Trophoblast cell (in vitro differentiated cells and primary cell): ENCODE measurements at regions not wholly inside any gene's neighbourhood (a gene's known extent, or its start where the extent isn't known, plus 50 kb on each side); places are given as distances from the start of the nearest gene placed in this dataset.

ENCODE experiments used
- DNase-seq, 2 donors: peaks; one replicate each; pipeline ENCODE4 v3.0.0-alpha.2; 2016
- H2AFZ ChIP-seq: 2 replicates; pipeline ENCODE4 v1.6.1; 2013; ENCODE audit warnings: low read length, moderate library complexity, mild to moderate bottlenecking; ENCODE audit not compliant: insufficient read depth, poor library complexity
- H2AK5ac ChIP-seq: 2 replicates; pipeline ENCODE4 v1.6.1; 2013; ENCODE audit warnings: mild to moderate bottlenecking, low read length
- H2BK120ac ChIP-seq: 2 replicates; pipeline ENCODE4 v1.6.1; 2013; ENCODE audit warnings: low read length, mild to moderate bottlenecking, moderate library complexity; ENCODE audit not compliant: insufficient read depth, poor library complexity
- H2BK12ac ChIP-seq: 2 replicates; pipeline ENCODE4 v1.6.1; 2013; ENCODE audit warnings: mild to moderate bottlenecking, low read length, moderate library complexity
- H2BK5ac ChIP-seq: 2 replicates; pipeline ENCODE4 v1.6.1; 2013; ENCODE audit warnings: low read length, low read depth, moderate library complexity, mild to moderate bottlenecking; ENCODE audit not compliant: poor library complexity
- H3K14ac ChIP-seq: 2 replicates; pipeline ENCODE4 v1.6.1; 2013; ENCODE audit warnings: mild to moderate bottlenecking, low read length
- H3K18ac ChIP-seq: 2 replicates; pipeline ENCODE4 v1.6.1; 2013; ENCODE audit warnings: mild to moderate bottlenecking, low read length
- H3K23ac ChIP-seq: 2 replicates; pipeline ENCODE4 v1.6.1; 2013; ENCODE audit warnings: low read length
- H3K27ac ChIP-seq: 2 replicates; pipeline ENCODE4 v1.5.1; 2013; ENCODE audit warnings: low read depth, mild to moderate bottlenecking, inconsistent platforms, low read length, moderate library complexity
- H3K27me3 ChIP-seq: 2 replicates; pipeline ENCODE4 v1.6.1; 2013; ENCODE audit warnings: inconsistent platforms, mild to moderate bottlenecking, low read length, moderate library complexity; ENCODE audit not compliant: insufficient read depth
- H3K36me3 ChIP-seq, 2 experiments: 1 replicate in 1 of 2; 2 replicates in 1 of 2; pipeline ENCODE4 v1.6.1; 2013; ENCODE audit warnings: low read length in 2 of 2, mild to moderate bottlenecking in 2 of 2, moderate library complexity in 1 of 2; ENCODE audit not compliant: insufficient read depth in 2 of 2, control insufficient read depth in 1 of 2
- H3K4ac ChIP-seq: 2 replicates; pipeline ENCODE4 v1.6.1; 2013; ENCODE audit warnings: low read depth, mild to moderate bottlenecking, low read length, moderate library complexity
- H3K4me1 ChIP-seq, 2 experiments: 1 replicate in 1 of 2; 2 replicates in 1 of 2; pipeline ENCODE4 v1.6.1; 2013; ENCODE audit warnings: low read length in 2 of 2, mild to moderate bottlenecking in 2 of 2, moderate library complexity in 1 of 2; ENCODE audit not compliant: insufficient read depth in 2 of 2, control insufficient read depth in 1 of 2
- H3K4me2 ChIP-seq: 2 replicates; pipeline ENCODE4 v1.6.1; 2013; ENCODE audit warnings: inconsistent platforms, mild to moderate bottlenecking, low read length, moderate library complexity
- H3K4me3 ChIP-seq: 2 replicates; pipeline ENCODE4 v1.5.1; 2013; ENCODE audit warnings: mild to moderate bottlenecking, low read depth, low read length, inconsistent platforms
- H3K79me1 ChIP-seq: one replicate; pipeline ENCODE4 v1.6.1; 2013; ENCODE audit warnings: low read length
- H3K79me2 ChIP-seq: 2 replicates; pipeline ENCODE4 v1.6.1; 2013; ENCODE audit warnings: low read length, mild to moderate bottlenecking; ENCODE audit not compliant: control insufficient read depth, insufficient read depth, poor library complexity
- H3K9ac ChIP-seq: 2 replicates; pipeline ENCODE4 v1.6.1; 2013; ENCODE audit warnings: mild to moderate bottlenecking, low read length
- H3K9me3 ChIP-seq: 2 replicates; pipeline ENCODE4 v1.6.1; 2013; ENCODE audit warnings: low read depth, mild to moderate bottlenecking, control low read depth, inconsistent platforms, low read length; ENCODE audit not compliant: insufficient read depth
- H4K12ac ChIP-seq: 2 replicates; pipeline ENCODE4 v1.6.1; 2013; ENCODE audit warnings: low read depth, mild to moderate bottlenecking, low read length, moderate library complexity
- H4K8ac ChIP-seq: 2 replicates; pipeline ENCODE4 v1.6.1; 2013; ENCODE audit warnings: low read depth, mild to moderate bottlenecking, low read length, moderate library complexity
- H4K91ac ChIP-seq: one replicate; pipeline ENCODE4 v1.6.1; 2013; ENCODE audit warnings: low read depth, mild to moderate bottlenecking, low read length, moderate library complexity
- WGBS: extraction: QIAGEN DNeasy Blood & Tissue Kit; methylation state at CpG from one replicate; pipeline ENCODE4 v1.1.7; 2013; ENCODE audit warnings: missing lambda C conversion rate; ENCODE audit not compliant: insufficient read length, insufficient coverage; ENCODE audit errors: extremely low coverage; 5-methylcytosine and 5-hydroxymethylcytosine counted together

- H3K79me2 ChIP-seq, result no peaks in the 10 kb centered on the region
- no peak overlapping the region for H3K23ac ChIP-seq
- no peak overlapping the region for H3K4me3 ChIP-seq
- no peak overlapping the region for H2BK5ac ChIP-seq
- WGBS, result no CpG with 5 or more reads among the region's 10 CpGs
- no peaks in the 10 kb centered on the region for H3K9me3 ChIP-seq
- H3K4me2 ChIP-seq, result no peak overlapping the region
- no peak overlapping the region for H3K14ac ChIP-seq
- H3K9ac ChIP-seq, result no peak overlapping the region
- H3K4ac ChIP-seq, result no peak overlapping the region
- H3K27ac ChIP-seq, result no peak overlapping the region
- H4K8ac ChIP-seq, result no peak overlapping the region
- H2AK5ac ChIP-seq, result no peak overlapping the region
- no peak overlapping the region for H3K18ac ChIP-seq
- no peak overlapping the region for H2BK120ac ChIP-seq
- no peak for DNase-seq
- H2BK12ac ChIP-seq, result no peak overlapping the region
- H3K27me3 ChIP-seq, result no peaks in the 10 kb centered on the region
- no peak overlapping the region for H2AFZ ChIP-seq
- no peak overlapping the region for H4K12ac ChIP-seq
- H3K79me1 ChIP-seq, result no peaks in the 10 kb centered on the region
- H3K4me1 ChIP-seq, result no peaks in the 10 kb centered on the region
- H4K91ac ChIP-seq, result no peak overlapping the region
- H3K36me3 ChIP-seq, result no peaks in the 10 kb centered on the region
Observed at GRCh38 chr1:29584776-29585175, 348.5 kb downstream of the PTPRU start.

GRCh38 chr1:29584362-29584761 is 348.0 kb downstream of the PTPRU start:
- no peak for DNase-seq
- Histone ChIP-seq H4K8ac (no peak overlapping the region), H3K23ac (no peak overlapping the region), H3K4me1 (no peaks in the 10 kb centered on the region), H3K4me2 (no peak overlapping the region), H4K91ac (no peak overlapping the region), H2AK5ac (no peak overlapping the region), H3K9me3 (no peaks in the 10 kb centered on the region), H3K79me1 (no peaks in the 10 kb centered on the region), H3K14ac (no peak overlapping the region), H2BK120ac (no peak overlapping the region), H4K12ac (no peak overlapping the region), H3K27ac (no peak overlapping the region), H3K9ac (no peak overlapping the region), H3K4ac (no peak overlapping the region), H2BK12ac (no peak overlapping the region), H2AFZ (no peak overlapping the region), H3K79me2 (no peaks in the 10 kb centered on the region), H3K4me3 (no peak overlapping the region), H3K18ac (no peak overlapping the region), H3K36me3 (no peaks in the 10 kb centered on the region), H2BK5ac (no peak overlapping the region), H3K27me3 (no peaks in the 10 kb centered on the region)
- no CpG with 5 or more reads among the region's 3 CpGs for WGBS

DNA sequence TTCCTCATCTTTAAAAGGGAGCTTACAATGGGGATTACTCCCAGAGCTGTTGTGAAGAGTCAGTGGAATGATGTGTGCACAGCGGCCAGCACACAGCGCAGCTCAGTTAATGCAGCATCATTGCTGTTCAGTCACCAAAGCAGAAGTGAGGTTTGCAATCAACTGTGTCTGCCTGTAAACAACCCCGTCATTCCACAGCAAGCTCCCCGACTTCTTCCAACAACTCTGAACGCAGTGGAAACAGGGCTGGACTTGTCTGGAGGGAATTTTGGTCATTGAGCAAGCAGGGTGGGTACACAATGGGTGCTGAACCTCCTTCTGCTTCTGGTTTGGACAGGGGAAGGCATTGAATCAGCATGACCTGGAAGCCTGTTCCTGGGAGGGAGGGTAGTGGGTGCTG is 347.4 kb downstream of the PTPRU start:
- no peak overlapping the region for H3K18ac ChIP-seq
- H2AFZ ChIP-seq, result no peak overlapping the region
- no peak overlapping the region for H4K8ac ChIP-seq
- H3K27ac ChIP-seq, result no peak overlapping the region
- H3K79me1 ChIP-seq, result no peaks in the 10 kb centered on the region
- no peak overlapping the region for H2BK120ac ChIP-seq
- H3K79me2 ChIP-seq, result no peaks in the 10 kb centered on the region
- no peaks in the 10 kb centered on the region for H3K4me1 ChIP-seq
- no peak overlapping the region for H3K4ac ChIP-seq
- no peak overlapping the region for H3K4me2 ChIP-seq
- no CpG with 5 or more reads among the region's 5 CpGs for WGBS
- no peaks in the 10 kb centered on the region for H3K27me3 ChIP-seq
- H3K4me3 ChIP-seq, result no peak overlapping the region
- no peak overlapping the region for H2BK5ac ChIP-seq
- H2BK12ac ChIP-seq, result no peak overlapping the region
- no peaks in the 10 kb centered on the region for H3K36me3 ChIP-seq
- no peaks in the 10 kb centered on the region for H3K9me3 ChIP-seq
- no peak overlapping the region for H3K23ac ChIP-seq
- H3K9ac ChIP-seq, result no peak overlapping the region
- H3K14ac ChIP-seq, result no peak overlapping the region
- H4K91ac ChIP-seq, result no peak overlapping the region
- DNase-seq, result no peak
- H2AK5ac ChIP-seq, result no peak overlapping the region
- no peak overlapping the region for H4K12ac ChIP-seq

GRCh38 chr1:29581256-29581655 is 344.9 kb downstream of the PTPRU start:
- H4K12ac ChIP-seq, result no peak overlapping the region
- no peak overlapping the region for H3K18ac ChIP-seq
- no peak overlapping the region for H2BK12ac ChIP-seq
- no peak overlapping the region for H3K4me3 ChIP-seq
- H3K27me3 ChIP-seq, result no peaks in the 10 kb centered on the region
- H2BK120ac ChIP-seq, result no peak overlapping the region
- H4K91ac ChIP-seq, result no peak overlapping the region
- H4K8ac ChIP-seq, result no peak overlapping the region
- no peak overlapping the region for H2AFZ ChIP-seq
- no peak overlapping the region for H3K4ac ChIP-seq
- H3K4me2 ChIP-seq, result no peak overlapping the region
- no peak overlapping the region for H3K9ac ChIP-seq
- no peak overlapping the region for H2BK5ac ChIP-seq
- no peak overlapping the region for H3K14ac ChIP-seq
- no peaks in the 10 kb centered on the region for H3K79me1 ChIP-seq
- H2AK5ac ChIP-seq, result no peak overlapping the region
- no peaks in the 10 kb centered on the region for H3K4me1 ChIP-seq
- no peaks in the 10 kb centered on the region for H3K36me3 ChIP-seq
- H3K9me3 ChIP-seq, result no peaks in the 10 kb centered on the region
- DNase-seq, result no peak
- no peaks in the 10 kb centered on the region for H3K79me2 ChIP-seq
- WGBS, result no CpG with 5 or more reads among the region's 4 CpGs
- no peak overlapping the region for H3K23ac ChIP-seq
- H3K27ac ChIP-seq, result no peak overlapping the region
